Loucy (cell line): ENCODE measurements at regions not wholly inside any gene's neighbourhood (a gene's known extent, or its start where the extent isn't known, plus 50 kb on each side); places are given as distances from the start of the nearest gene placed in this dataset.

Experiments
- H2AFZ ChIP-seq: fragments of 200-600 bp; sonication (generic); 2 replicates; pipeline ENCODE4 v1.6.0; 2016; ENCODE audit warnings: antibody characterized with exemption, mild to moderate bottlenecking, low read length, moderate library complexity
- H3F3A ChIP-seq: fragments of 200-600 bp; 2 replicates; pipeline ENCODE4 v1.6.0; 2016; ENCODE audit warnings: antibody characterized with exemption, low read depth, mild to moderate bottlenecking
- H3K27me3 ChIP-seq: fragments of 200-600 bp; sonication (generic); 2 replicates; pipeline ENCODE4 v1.6.1; 2014; ENCODE audit warnings: low read length, mild to moderate bottlenecking; ENCODE audit not compliant: insufficient read depth, poor library complexity, severe bottlenecking
- H3K36me3 ChIP-seq: fragments of 200-600 bp; sonication (generic); 2 replicates; pipeline ENCODE4 v1.6.1; 2016; ENCODE audit warnings: low read length; ENCODE audit not compliant: insufficient read depth
- H3K4me1 ChIP-seq: fragments of 200-600 bp; sonication (generic); 2 replicates; pipeline ENCODE4 v1.5.1; 2014; ENCODE audit warnings: low read length, mild to moderate bottlenecking; ENCODE audit not compliant: insufficient read depth, poor library complexity, severe bottlenecking
- H3K4me2 ChIP-seq: fragments of 200-600 bp; sonication (generic); 2 replicates; pipeline ENCODE4 v1.6.0; 2014; ENCODE audit warnings: antibody characterized with exemption, low read length, low read depth, mild to moderate bottlenecking; ENCODE audit not compliant: poor library complexity, severe bottlenecking
- H3K4me3 ChIP-seq: fragments of 200-600 bp; sonication (generic); 2 replicates; pipeline ENCODE4 v1.5.1; 2014; ENCODE audit warnings: low read length, mild to moderate bottlenecking, mixed read lengths; ENCODE audit not compliant: poor library complexity, severe bottlenecking
- H3K79me2 ChIP-seq: fragments of 200-600 bp; sonication (generic); 2 replicates; pipeline ENCODE4 v1.6.1; 2014; ENCODE audit warnings: low read length; ENCODE audit not compliant: insufficient read depth
- H3K9ac ChIP-seq: fragments of 200-600 bp; sonication (generic); 2 replicates; pipeline ENCODE4 v1.6.0; 2014; ENCODE audit warnings: mild to moderate bottlenecking, low read depth, low read length, moderate library complexity; ENCODE audit not compliant: poor library complexity, severe bottlenecking
- H3K9me2 ChIP-seq: fragments of 200-600 bp; sonication (generic); replicated peaks from 2 replicates; pipeline ENCODE4 v1.6.1; 2016; ENCODE audit warnings: low read depth, low read length, mixed read lengths
- H3K9me3 ChIP-seq: fragments of 200-600 bp; sonication (generic); 2 replicates; pipeline ENCODE4 v1.6.1; 2014; ENCODE audit warnings: mild to moderate bottlenecking, antibody characterized with exemption, low read length, low read depth; ENCODE audit not compliant: insufficient read depth
- H4K20me1 ChIP-seq: fragments of 200-600 bp; sonication (generic); 2 replicates; pipeline ENCODE4 v1.6.0; 2014; ENCODE audit warnings: antibody characterized with exemption, low read length, mild to moderate bottlenecking; ENCODE audit not compliant: insufficient read depth, poor library complexity, severe bottlenecking
- EZH2phosphoT487 ChIP-seq: fragments of 200-600 bp; IDR thresholded peaks from 2 replicates; pipeline ENCODE4 v1.6.1; 2018; ENCODE audit warnings: antibody characterized with exemption, mild to moderate bottlenecking, moderate library complexity, borderline replicate concordance
- TF ChIP-seq, protein P1 (sequence below): fragments of 200-600 bp; sonication (generic); conservative IDR thresholded peaks from 2 replicates; pipeline ENCODE4 v1.5.1; 2014; ENCODE audit warnings: mild to moderate bottlenecking, antibody characterized with exemption, low read length

GRCh38 chr1:189022015-189022414, 1455.6 kb downstream of the BRINP3 start:
- H3F3A ChIP-seq, result no peaks in the 10 kb centered on the region

DNA sequence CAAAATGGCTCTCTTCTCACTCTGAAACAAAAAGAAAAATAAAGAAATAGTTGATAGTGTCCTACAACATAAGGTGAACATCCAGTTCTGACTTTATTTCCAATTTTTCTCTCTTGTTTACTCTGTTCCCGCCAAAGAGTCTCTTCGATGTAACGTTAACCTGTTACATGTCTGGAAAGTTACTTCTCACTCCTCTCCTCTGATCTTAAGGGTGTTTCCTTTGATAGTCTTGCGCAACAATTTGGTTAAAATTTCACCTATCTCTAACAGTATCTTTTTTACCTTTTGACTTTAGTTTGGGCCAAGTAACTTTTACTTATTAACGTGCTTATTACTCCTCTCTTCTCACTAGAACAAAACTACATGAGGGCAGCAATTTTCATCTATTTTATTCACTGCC, 1450.2 kb downstream of the BRINP3 start:
- H3K9me2 ChIP-seq, result no peaks in the 10 kb centered on the region
- no peak for TF ChIP-seq EZH2phosphoT487
- TF ChIP-seq, protein P1, sequence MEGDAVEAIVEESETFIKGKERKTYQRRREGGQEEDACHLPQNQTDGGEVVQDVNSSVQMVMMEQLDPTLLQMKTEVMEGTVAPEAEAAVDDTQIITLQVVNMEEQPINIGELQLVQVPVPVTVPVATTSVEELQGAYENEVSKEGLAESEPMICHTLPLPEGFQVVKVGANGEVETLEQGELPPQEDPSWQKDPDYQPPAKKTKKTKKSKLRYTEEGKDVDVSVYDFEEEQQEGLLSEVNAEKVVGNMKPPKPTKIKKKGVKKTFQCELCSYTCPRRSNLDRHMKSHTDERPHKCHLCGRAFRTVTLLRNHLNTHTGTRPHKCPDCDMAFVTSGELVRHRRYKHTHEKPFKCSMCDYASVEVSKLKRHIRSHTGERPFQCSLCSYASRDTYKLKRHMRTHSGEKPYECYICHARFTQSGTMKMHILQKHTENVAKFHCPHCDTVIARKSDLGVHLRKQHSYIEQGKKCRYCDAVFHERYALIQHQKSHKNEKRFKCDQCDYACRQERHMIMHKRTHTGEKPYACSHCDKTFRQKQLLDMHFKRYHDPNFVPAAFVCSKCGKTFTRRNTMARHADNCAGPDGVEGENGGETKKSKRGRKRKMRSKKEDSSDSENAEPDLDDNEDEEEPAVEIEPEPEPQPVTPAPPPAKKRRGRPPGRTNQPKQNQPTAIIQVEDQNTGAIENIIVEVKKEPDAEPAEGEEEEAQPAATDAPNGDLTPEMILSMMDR, result no peak
- no peaks in the 10 kb centered on the region for H3F3A ChIP-seq
- H3K27me3 ChIP-seq, result no peaks in the 10 kb centered on the region
- H3K4me2 ChIP-seq, result no peak overlapping the region
- no peaks in the 10 kb centered on the region for H4K20me1 ChIP-seq
- H3K36me3 ChIP-seq, result no peaks in the 10 kb centered on the region
- no peaks in the 10 kb centered on the region for H3K4me1 ChIP-seq
- H3K9me3 ChIP-seq, result no peaks in the 10 kb centered on the region
- H3K4me3 ChIP-seq, result no peak overlapping the region
- H3K9ac ChIP-seq, result no peak overlapping the region
- no peak overlapping the region for H2AFZ ChIP-seq
- no peaks in the 10 kb centered on the region for H3K79me2 ChIP-seq

More at GRCh38 chr1:189022015-189022414, 1455.6 kb downstream of the BRINP3 start:
- Histone ChIP-seq H3K4me1 (no peaks in the 10 kb centered on the region), H3K9me2 (no peaks in the 10 kb centered on the region), H3K4me3 (no peak overlapping the region), H3K4me2 (no peak overlapping the region), H3K79me2 (no peaks in the 10 kb centered on the region), H3K9ac (no peak overlapping the region), H2AFZ (no peak overlapping the region), H3K9me3 (no peaks in the 10 kb centered on the region), H3K36me3 (no peaks in the 10 kb centered on the region), H3K27me3 (no peaks in the 10 kb centered on the region), H4K20me1 (no peaks in the 10 kb centered on the region)
- TF ChIP-seq EZH2phosphoT487, result no peak
- TF ChIP-seq, protein P1, result no peak

DNA sequence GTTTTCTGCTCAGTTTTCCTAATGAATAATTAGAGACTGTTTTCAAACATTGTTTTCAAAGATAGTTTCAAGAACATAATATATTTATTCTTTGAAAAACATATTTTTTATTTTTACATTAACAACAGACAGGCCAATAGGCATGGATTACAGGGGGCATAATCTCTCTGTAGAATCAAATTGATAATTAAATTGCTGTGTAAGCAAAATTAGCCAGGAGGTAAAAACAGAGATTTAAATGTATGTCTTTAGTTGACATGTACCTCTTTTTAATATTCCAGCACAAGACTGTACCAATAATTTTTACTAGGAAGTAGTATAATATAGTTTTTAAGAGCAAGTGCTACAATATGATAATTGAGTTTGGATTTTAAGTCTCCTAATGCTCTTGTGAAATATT, 1444.5 kb downstream of the BRINP3 start:
- H3K79me2 ChIP-seq, result no peaks in the 10 kb centered on the region
- H2AFZ ChIP-seq, result no peak overlapping the region
- H3K36me3 ChIP-seq, result no peaks in the 10 kb centered on the region
- TF ChIP-seq, protein P1, result no peak
- no peak for TF ChIP-seq EZH2phosphoT487
- no peaks in the 10 kb centered on the region for H3K27me3 ChIP-seq
- no peaks in the 10 kb centered on the region for H3K4me1 ChIP-seq
- H3K9ac ChIP-seq, result no peak overlapping the region
- no peaks in the 10 kb centered on the region for H3K9me2 ChIP-seq
- H4K20me1 ChIP-seq, result no peaks in the 10 kb centered on the region
- H3K4me2 ChIP-seq, result no peak overlapping the region
- no peaks in the 10 kb centered on the region for H3K9me3 ChIP-seq
- H3F3A ChIP-seq, result no peaks in the 10 kb centered on the region
- H3K4me3 ChIP-seq, result no peak overlapping the region
